CD14-positive monocyte (primary cell): ENCODE measurements at regions not wholly inside any gene's neighbourhood (a gene's known extent, or its start where the extent isn't known, plus 50 kb on each side); places are given as distances from the start of the nearest gene placed in this dataset.

Source experiments
- DNase-seq, 3 donors: peaks; one replicate each; pipeline ENCODE4 v3.0.0-alpha.2; 2011 to 2022
- H2AFZ ChIP-seq: 2 replicates; pipeline ENCODE4 v1.6.0; 2012; ENCODE audit warnings: mild to moderate bottlenecking, low read depth, low read length, inconsistent platforms; ENCODE audit not compliant: insufficient read depth, poor library complexity, severe bottlenecking
- H3K27ac ChIP-seq, 2 donors: 1 replicate in 1 of 2; 2 replicates in 1 of 2; pipeline ENCODE4 v1.5.1; 2012 to 2013; ENCODE audit warnings: low read length in 2 of 2, control low read depth in 1 of 2, inconsistent platforms in 1 of 2, low read depth in 1 of 2, mild to moderate bottlenecking in 1 of 2
- H3K27me3 ChIP-seq, 2 donors: one replicate each; pipeline versions ENCODE4 v1.6.0 to v1.6.1; 2011 to 2013; ENCODE audit warnings: low read length in 2 of 2; ENCODE audit not compliant: control insufficient read depth in 2 of 2, insufficient read depth in 2 of 2
- H3K36me3 ChIP-seq, 2 donors: replicated peaks in 1 of 2; 1 replicate in 1 of 2; 2 replicates in 1 of 2; pipeline versions ENCODE4 v1.5.1 to v1.6.1; 2012 to 2013; ENCODE audit warnings: low read length in 2 of 2, control low read depth in 1 of 2, inconsistent platforms in 1 of 2, mild to moderate bottlenecking in 1 of 2; ENCODE audit not compliant: insufficient read depth in 2 of 2, control insufficient read depth in 1 of 2
- H3K4me1 ChIP-seq, 2 donors: 1 replicate in 1 of 2; 2 replicates in 1 of 2; pipeline versions ENCODE4 v1.5.1 to v1.6.1; 2012 to 2013; ENCODE audit warnings: low read length in 2 of 2, control low read depth in 1 of 2, inconsistent platforms in 1 of 2, mild to moderate bottlenecking in 1 of 2, moderate library complexity in 1 of 2; ENCODE audit not compliant: insufficient read depth in 2 of 2, control insufficient read depth in 1 of 2
- H3K4me2 ChIP-seq: replicated peaks from 2 replicates; pipeline ENCODE3; 2012; ENCODE audit warnings: low read length, moderate library complexity, mild to moderate bottlenecking; ENCODE audit not compliant: poor library complexity, severe bottlenecking; ENCODE audit errors: extremely low read depth
- H3K4me3 ChIP-seq, 3 experiments: fragments of 200-600 bp in 1 of 3; sonication (generic) in 1 of 3; replicated peaks in 1 of 3; 1 replicate in 2 of 3; 2 replicates in 1 of 3; pipeline ENCODE4 v1.5.1; 2011 to 2013; ENCODE audit warnings: low read length in 3 of 3, mild to moderate bottlenecking in 3 of 3, control low read depth in 2 of 3, low read depth in 2 of 3, inconsistent platforms in 1 of 3, moderate library complexity in 1 of 3
- H3K79me2 ChIP-seq: 2 replicates; pipeline ENCODE4 v1.6.0; 2012; ENCODE audit warnings: mild to moderate bottlenecking, control low read depth, inconsistent platforms, low read length, moderate library complexity; ENCODE audit not compliant: insufficient read depth
- H3K9ac ChIP-seq: 2 replicates; pipeline ENCODE4 v1.6.0; 2017; ENCODE audit warnings: low read length, mild to moderate bottlenecking; ENCODE audit not compliant: insufficient read depth, poor library complexity, severe bottlenecking
- H3K9me3 ChIP-seq, 2 donors: replicated peaks in 1 of 2; 1 replicate in 1 of 2; 2 replicates in 1 of 2; pipeline versions ENCODE4 v1.5.1 to v1.6.1; 2012 to 2013; ENCODE audit warnings: low read length in 2 of 2, control low read depth in 1 of 2; ENCODE audit not compliant: control insufficient read depth in 1 of 2, insufficient read depth in 1 of 2
- H4K20me1 ChIP-seq: 2 replicates; pipeline ENCODE4 v1.6.0; 2012; ENCODE audit warnings: mild to moderate bottlenecking, low read length, control low read depth, moderate library complexity; ENCODE audit not compliant: insufficient read depth
- H3K27ac Mint-ChIP-seq, 7 donors: one replicate each; pipeline ENCODE4 v1.8.0; 2020; ENCODE audit warnings: mild to moderate bottlenecking in 7 of 7, mixed read lengths in 7 of 7, moderate library complexity in 6 of 7, inconsistent platforms in 2 of 7
- H3K27me3 Mint-ChIP-seq, 3 donors: one replicate each; pipeline ENCODE4 v1.8.0; 2021 to 2022; ENCODE audit warnings: low read depth in 3 of 3, mild to moderate bottlenecking in 3 of 3, mixed read lengths in 3 of 3, moderate library complexity in 3 of 3, inconsistent platforms in 1 of 3
- H3K36me3 Mint-ChIP-seq, 2 donors: one replicate each; pipeline ENCODE4 v1.8.0; 2020; ENCODE audit warnings: mixed read lengths in 2 of 2, inconsistent platforms in 1 of 2, mild to moderate bottlenecking in 1 of 2
- H3K4me1 Mint-ChIP-seq: one replicate; pipeline ENCODE4 v1.8.0; 2020; ENCODE audit warnings: mild to moderate bottlenecking, mixed read lengths
- H3K4me3 Mint-ChIP-seq, 2 donors: one replicate each; pipeline ENCODE4 v1.8.0; 2020; ENCODE audit warnings: mild to moderate bottlenecking in 2 of 2, mixed read lengths in 2 of 2, moderate library complexity in 1 of 2
- H3K9me3 Mint-ChIP-seq, 7 donors: one replicate each; pipeline ENCODE4 v1.8.0; 2020 to 2022; ENCODE audit warnings: mixed read lengths in 7 of 7, mild to moderate bottlenecking in 6 of 7, moderate library complexity in 6 of 7, inconsistent platforms in 2 of 7
- WGBS: methylation state at CpG from one replicate; pipeline ENCODE4 v1.1.5; 2013; ENCODE audit warnings: missing lambda C conversion rate; ENCODE audit not compliant: insufficient coverage; 5-methylcytosine and 5-hydroxymethylcytosine counted together
- intact Hi-C, 2 donors: fragments of 100-400 bp; cut with micrococcal nuclease; formaldehyde crosslinking; loops; one replicate each; pipeline versions ENCODE4 v1.15.0 to v1.15.1; 2023
- TF ChIP-seq, protein P1 (sequence below): fragments of 200-600 bp; IDR thresholded peaks from one replicate; pipeline ENCODE4 v1.8.0; 2022; ENCODE audit warnings: antibody characterized with exemption, mild to moderate bottlenecking

DNA sequence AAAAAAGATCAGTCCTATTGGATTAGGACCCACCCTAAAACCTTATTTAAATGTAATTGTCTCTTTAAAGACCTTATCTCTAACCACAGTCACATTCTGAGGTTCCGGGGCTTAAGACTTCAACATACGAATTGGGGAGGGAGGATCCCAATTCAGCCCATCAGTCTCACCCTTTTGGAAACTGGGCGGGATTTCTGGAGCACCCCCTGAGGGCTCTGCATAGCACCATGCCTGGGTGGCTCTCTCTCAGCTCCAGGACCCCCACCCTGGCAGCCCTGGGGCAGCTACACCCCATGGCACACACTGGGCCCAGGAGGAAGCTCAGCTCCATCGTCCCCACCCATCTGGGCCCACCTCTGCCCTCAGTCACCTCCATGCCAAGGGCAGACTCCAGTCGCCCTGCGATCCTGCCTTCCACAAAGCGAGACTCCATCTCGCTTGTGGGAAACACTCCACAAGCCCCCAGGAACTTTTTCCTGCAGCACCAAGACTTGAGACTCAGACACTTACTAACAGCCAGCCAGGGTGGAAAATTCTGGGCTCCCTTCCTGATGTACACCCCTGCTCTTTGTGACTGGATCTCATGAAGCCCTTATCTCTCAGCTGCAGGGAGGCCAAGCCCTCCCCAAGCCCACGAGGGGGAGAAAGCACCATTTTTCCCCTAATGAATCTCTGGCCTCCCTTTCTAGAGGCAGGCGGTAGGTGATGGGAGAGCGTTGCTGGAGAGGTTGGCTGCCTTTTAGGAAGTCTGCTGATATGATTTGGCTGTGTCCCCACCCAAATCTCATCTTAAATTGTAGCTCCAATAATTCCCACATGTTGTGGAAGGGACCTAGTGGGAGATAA is 90.8 kb upstream of the KDM7A start:
- H3K9ac ChIP-seq: no peak overlapping the region
- WGBS: 98% methylated on average over 6 of the region's 11 CpGs
- H3K4me1 ChIP-seq: peaks cover 13% of the 10 kb centered on the region in 2 donors
- Mint-ChIP-seq H3K9me3 (peaks cover 0 to 10% (median 2%) of the 10 kb centered on the region in 7 donors), H3K36me3 (no peaks in the 10 kb centered on the region), H3K27ac (peak overlapping the region in 1 of 7 donors; percentile 7), H3K4me3 (no peak overlapping the region), H3K27me3 (peaks cover 0 to 13% (median under 1%) of the 10 kb centered on the region in 3 donors), H3K4me1 (peaks cover 11% of the 10 kb centered on the region)
- TF ChIP-seq, protein P1, sequence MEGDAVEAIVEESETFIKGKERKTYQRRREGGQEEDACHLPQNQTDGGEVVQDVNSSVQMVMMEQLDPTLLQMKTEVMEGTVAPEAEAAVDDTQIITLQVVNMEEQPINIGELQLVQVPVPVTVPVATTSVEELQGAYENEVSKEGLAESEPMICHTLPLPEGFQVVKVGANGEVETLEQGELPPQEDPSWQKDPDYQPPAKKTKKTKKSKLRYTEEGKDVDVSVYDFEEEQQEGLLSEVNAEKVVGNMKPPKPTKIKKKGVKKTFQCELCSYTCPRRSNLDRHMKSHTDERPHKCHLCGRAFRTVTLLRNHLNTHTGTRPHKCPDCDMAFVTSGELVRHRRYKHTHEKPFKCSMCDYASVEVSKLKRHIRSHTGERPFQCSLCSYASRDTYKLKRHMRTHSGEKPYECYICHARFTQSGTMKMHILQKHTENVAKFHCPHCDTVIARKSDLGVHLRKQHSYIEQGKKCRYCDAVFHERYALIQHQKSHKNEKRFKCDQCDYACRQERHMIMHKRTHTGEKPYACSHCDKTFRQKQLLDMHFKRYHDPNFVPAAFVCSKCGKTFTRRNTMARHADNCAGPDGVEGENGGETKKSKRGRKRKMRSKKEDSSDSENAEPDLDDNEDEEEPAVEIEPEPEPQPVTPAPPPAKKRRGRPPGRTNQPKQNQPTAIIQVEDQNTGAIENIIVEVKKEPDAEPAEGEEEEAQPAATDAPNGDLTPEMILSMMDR: no peak
- no peak overlapping the region for H3K4me2 ChIP-seq
- H4K20me1 ChIP-seq: no peaks in the 10 kb centered on the region
- no peak overlapping the region for H2AFZ ChIP-seq
- DNase-seq: no peak
- no peak overlapping the region for H3K27ac ChIP-seq
- intact Hi-C loops: no loop called here
- H3K9me3 ChIP-seq: no peaks in the 10 kb centered on the region
- no peaks in the 10 kb centered on the region for H3K79me2 ChIP-seq
- no peaks in the 10 kb centered on the region for H3K27me3 ChIP-seq
- no peak overlapping the region for H3K4me3 ChIP-seq
- H3K36me3 ChIP-seq: no peaks in the 10 kb centered on the region

DNA sequence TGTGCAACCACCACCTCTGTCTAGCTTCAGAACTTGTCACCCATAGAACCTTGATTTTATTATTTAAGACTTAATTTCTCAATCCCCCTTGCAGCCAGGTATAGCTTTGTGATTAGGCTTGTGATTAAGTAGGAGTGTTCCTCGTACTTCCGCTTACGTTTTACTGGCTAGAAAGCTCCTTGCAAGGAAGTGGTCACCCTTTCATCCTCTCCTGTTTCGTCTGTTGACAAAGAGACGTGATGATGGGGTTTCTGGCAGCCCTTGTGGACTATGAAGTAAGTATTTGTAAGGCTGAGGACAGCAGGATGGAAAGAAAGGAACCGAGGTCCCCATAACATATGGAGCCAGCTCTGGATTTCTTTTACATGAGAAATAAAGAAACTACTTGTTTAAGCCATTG is 86.5 kb upstream of the KDM7A start:
- peaks cover 22 to 25% of the 10 kb centered on the region in 2 donors for H3K4me1 ChIP-seq

More for the DNA sequence above, 86.5 kb upstream of the KDM7A start:
- Histone ChIP-seq H3K36me3 (no peaks in the 10 kb centered on the region), H2AFZ (peak overlapping the region; percentile 26), H3K27ac (peak overlapping the region in 1 of 2 donors; percentile 60), H3K4me2 (peak overlapping the region; percentile 6), H3K27me3 (no peaks in the 10 kb centered on the region), H4K20me1 (no peaks in the 10 kb centered on the region), H3K9ac (no peak overlapping the region), H3K9me3 (peaks cover 0 to 5% of the 10 kb centered on the region in 2 donors), H3K4me3 (peak overlapping the region in 1 of 3 experiments; percentile 26), H3K79me2 (no peaks in the 10 kb centered on the region)
- H3K27ac Mint-ChIP-seq: peak overlapping the region in 3 of 7 donors; percentile 7 to 74 (median 57)
- H3K36me3 Mint-ChIP-seq: peaks cover 0 to 6% of the 10 kb centered on the region in 2 donors
- DNase-seq: peak; percentile 55 to 73 (median 56)
- peaks cover 35% of the 10 kb centered on the region for H3K4me1 Mint-ChIP-seq
- peak overlapping the region in 1 of 2 donors; percentile 73 for H3K4me3 Mint-ChIP-seq
- intact Hi-C loops: no loop called here
- H3K9me3 Mint-ChIP-seq: peaks cover 4 to 14% (median 6%) of the 10 kb centered on the region in 7 donors
- WGBS: no CpG with 5 or more reads among the region's 6 CpGs
- TF ChIP-seq, protein P1: no peak
- H3K27me3 Mint-ChIP-seq: peaks cover 9 to 14% (median 11%) of the 10 kb centered on the region in 3 donors
